A549 (cell line): ENCODE measurements at regions not wholly inside any gene's neighbourhood (a gene's known extent, or its start where the extent isn't known, plus 50 kb on each side); places are given as distances from the start of the nearest gene placed in this dataset.

Experiments
- ATAC-seq, 2 experiments: fragments of 200-7000 bp in 1 of 2; fragments of >200 bp in 1 of 2; cut with Nextera tagmentation in 1 of 2; cut with Tn5 transposase in 1 of 2; 3 replicates each; pipeline versions ENCODE4 v1.8.0 to v1.9.1; 2018 to 2020; ENCODE audit warnings: mild to moderate bottlenecking in 1 of 2, moderate library complexity in 1 of 2
- CTCF ChIA-PET: fragments of 300-600 bp; sonication (Branson Sonifier 250); formaldehyde crosslinking; extraction: SDS; loops from one replicate; lab custom pipeline; 2021; ENCODE audit warnings: antibody characterized with exemption, inconsistent platforms; lab: Yijun Ruan, JAX
- POLR2A ChIA-PET: fragments of 350-600 bp; formaldehyde crosslinking; extraction: SDS; loops from one replicate; lab custom pipeline; 2021; ENCODE audit warnings: antibody characterized with exemption, inconsistent platforms; lab: Yijun Ruan, JAX
- DNase-seq, 2 experiments: peaks; one replicate each; pipeline versions ENCODE4 v3.0.0 to v3.0.0-alpha.2; 2011 to 2016; ENCODE audit warnings: low read depth in 1 of 2, low spot score in 1 of 2
- FAIRE-seq: peaks from 2 replicates; lab custom pipeline; 2011; peaks lifted over from hg19 to GRCh38; lab: Jason Lieb, UNC
- H3K27ac ChIP-seq, 2 experiments: fragments of >200 bp; sonication (Bioruptor Twin); formaldehyde crosslinking; 3 replicates each; pipeline ENCODE4 v1.5.1; 2016 to 2017
- H3K4me1 ChIP-seq: fragments of >200 bp; sonication (Bioruptor Twin); formaldehyde crosslinking; 3 replicates; pipeline ENCODE4 v1.6.1; 2016
- H3K4me2 ChIP-seq: fragments of >200 bp; sonication (Bioruptor Twin); formaldehyde crosslinking; 3 replicates; pipeline ENCODE4 v1.6.1; 2016
- H3K4me3 ChIP-seq: fragments of >200 bp; sonication (Bioruptor Twin); formaldehyde crosslinking; 3 replicates; pipeline ENCODE4 v1.5.1; 2016
- H3K9me3 ChIP-seq: fragments of >200 bp; sonication (Bioruptor Twin); formaldehyde crosslinking; 3 replicates; pipeline ENCODE4 v1.6.1; 2016
- BHLHE40 ChIP-seq: IDR thresholded peaks from 2 replicates; pipeline ENCODE4 v1.6.1; 2012; ENCODE audit warnings: low read depth, low read length, inconsistent platforms
- CBX2 ChIP-seq: fragments of 200-600 bp; sonication (generic); IDR thresholded peaks from 2 replicates; pipeline ENCODE4 v1.6.1; 2016; ENCODE audit warnings: low read depth, mild to moderate bottlenecking, borderline replicate concordance
- CBX8 ChIP-seq: fragments of 200-600 bp; sonication (generic); IDR thresholded peaks from 2 replicates; pipeline ENCODE4 v1.6.1; 2016
- CHD2 ChIP-seq: fragments of 150-350 bp; IDR thresholded peaks from 2 replicates; pipeline ENCODE4 v1.6.1; 2014; ENCODE audit warnings: low read length; ENCODE audit not compliant: partially characterized antibody
- EHF ChIP-seq: fragments of 250-450 bp; sonication (Bioruptor Pico); IDR thresholded peaks from 2 replicates; pipeline ENCODE4 v1.5.0; 2020; ENCODE audit warnings: mild to moderate bottlenecking
- FOSL2 ChIP-seq, 2 experiments: fragments of 450-650 bp in 1 of 2; fragments of >200 bp in 1 of 2; sonication (Bioruptor Twin) in 1 of 2; formaldehyde crosslinking; IDR thresholded peaks; 2 replicates each; pipeline versions ENCODE4 v1.5.0 to v1.6.1; 2016 to 2020; ENCODE audit warnings: mild to moderate bottlenecking in 1 of 2, moderate library complexity in 1 of 2
- GATA3 ChIP-seq: IDR thresholded peaks from 2 replicates; pipeline ENCODE4 v1.6.1; 2012; ENCODE audit warnings: borderline replicate concordance
- HOXB5 ChIP-seq: fragments of 250-450 bp; sonication (Bioruptor Pico); IDR thresholded peaks from 2 replicates; pipeline ENCODE4 v1.5.0; 2020; ENCODE audit warnings: mild to moderate bottlenecking, moderate library complexity
- KDM5A ChIP-seq: fragments of 200-600 bp; sonication (generic); IDR thresholded peaks from 2 replicates; pipeline ENCODE4 v1.6.1; 2016; ENCODE audit warnings: antibody characterized with exemption, mild to moderate bottlenecking
- MAZ ChIP-seq: fragments of 150-350 bp; IDR thresholded peaks from 2 replicates; pipeline ENCODE4 v1.6.1; 2014; ENCODE audit warnings: antibody characterized with exemption, low read depth, low read length, borderline replicate concordance
- NFE2L2 ChIP-seq: fragments of 150-350 bp; conservative IDR thresholded peaks from 2 replicates; pipeline ENCODE4 v1.6.1; 2014; ENCODE audit warnings: low read length
- NR3C1 ChIP-seq: fragments of >200 bp; sonication (Bioruptor Twin); formaldehyde crosslinking; IDR thresholded peaks from 3 replicates; pipeline ENCODE4 v1.6.1; 2017
- RAD21 ChIP-seq, 2 experiments: fragments of >200 bp in 1 of 2; sonication (Bioruptor Twin) in 1 of 2; formaldehyde crosslinking in 1 of 2; IDR thresholded peaks in 1 of 2; conservative IDR thresholded peaks in 1 of 2; 2 replicates in 1 of 2; 3 replicates in 1 of 2; pipeline ENCODE4 v1.6.1; 2012 to 2018; ENCODE audit warnings: inconsistent platforms in 1 of 2
- RARB ChIP-seq: fragments of 250-450 bp; sonication (Bioruptor Pico); IDR thresholded peaks from 2 replicates; pipeline ENCODE4 v1.8.0; 2021; ENCODE audit warnings: mild to moderate bottlenecking, moderate library complexity
- RFX5 ChIP-seq: fragments of 450-650 bp; IDR thresholded peaks from 2 replicates; pipeline ENCODE4 v1.7.1; 2014; ENCODE audit warnings: antibody characterized with exemption, mild to moderate bottlenecking, moderate library complexity
- RNF2 ChIP-seq: fragments of 200-600 bp; sonication (generic); IDR thresholded peaks from 2 replicates; pipeline ENCODE4 v1.6.1; 2016; ENCODE audit warnings: low read depth, mild to moderate bottlenecking, antibody characterized with exemption, moderate library complexity, borderline replicate concordance
- ZC3H11A ChIP-seq: fragments of 450-650 bp; IDR thresholded peaks from 2 replicates; pipeline ENCODE4 v1.6.1; 2014; ENCODE audit warnings: antibody characterized with exemption, mild to moderate bottlenecking
- ZSCAN20 ChIP-seq: fragments of 250-450 bp; sonication (Bioruptor Pico); IDR thresholded peaks from 2 replicates; pipeline ENCODE4 v1.8.0; 2022; ENCODE audit warnings: mild to moderate bottlenecking, moderate library complexity
- WGBS: methylation state at CpG from one replicate; pipeline ENCODE4 v1.1.6; 2017; ENCODE audit errors: missing lambda C conversion rate; 5-methylcytosine and 5-hydroxymethylcytosine counted together
- TF ChIP-seq, protein P1 (sequence below): fragments of >200 bp; sonication (Bioruptor Twin); formaldehyde crosslinking; IDR thresholded peaks from 3 replicates; pipeline ENCODE4 v1.5.1; 2016
- TF ChIP-seq, protein P2 (sequence below): fragments of 200-600 bp; sonication (generic); IDR thresholded peaks from 2 replicates; pipeline ENCODE4 v1.6.1; 2016; ENCODE audit warnings: antibody characterized with exemption, mild to moderate bottlenecking, moderate library complexity
- TF ChIP-seq, protein P3 (sequence below): fragments of >200 bp; sonication (Bioruptor Twin); formaldehyde crosslinking; IDR thresholded peaks from 2 replicates; pipeline ENCODE4 v1.6.1; 2016
- TF ChIP-seq, protein P4 (sequence below): fragments of 250-450 bp; sonication (Bioruptor Pico); IDR thresholded peaks from 2 replicates; pipeline ENCODE4 v1.5.0; 2020; ENCODE audit warnings: low read depth, mild to moderate bottlenecking, moderate library complexity
- TF ChIP-seq, protein P5 (sequence below): fragments of 250-450 bp; sonication (Bioruptor Pico); IDR thresholded peaks from 2 replicates; pipeline ENCODE4 v1.5.0; 2021; ENCODE audit warnings: mild to moderate bottlenecking, moderate library complexity, borderline replicate concordance

DNA sequence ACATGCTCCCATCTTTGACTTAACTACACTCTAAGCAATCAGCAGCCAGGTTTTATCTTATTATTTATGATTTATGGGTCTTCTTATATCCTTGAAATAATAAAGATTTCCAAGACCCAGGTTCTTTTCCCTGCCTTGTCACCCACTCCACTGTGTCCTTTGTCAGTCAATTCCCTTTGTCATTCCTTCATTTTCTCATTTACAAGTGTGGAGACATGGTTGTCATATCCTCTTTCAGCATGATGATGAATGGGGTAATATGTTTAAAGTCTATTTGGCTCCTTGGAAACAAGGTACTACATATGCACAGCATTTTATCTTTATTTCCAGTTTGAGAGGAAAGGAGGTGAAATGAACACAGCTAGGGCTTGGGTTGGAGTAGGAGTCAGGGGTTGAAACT, 521.8 kb downstream of the LMO7 start (continued):
- TF ChIP-seq, protein P1, sequence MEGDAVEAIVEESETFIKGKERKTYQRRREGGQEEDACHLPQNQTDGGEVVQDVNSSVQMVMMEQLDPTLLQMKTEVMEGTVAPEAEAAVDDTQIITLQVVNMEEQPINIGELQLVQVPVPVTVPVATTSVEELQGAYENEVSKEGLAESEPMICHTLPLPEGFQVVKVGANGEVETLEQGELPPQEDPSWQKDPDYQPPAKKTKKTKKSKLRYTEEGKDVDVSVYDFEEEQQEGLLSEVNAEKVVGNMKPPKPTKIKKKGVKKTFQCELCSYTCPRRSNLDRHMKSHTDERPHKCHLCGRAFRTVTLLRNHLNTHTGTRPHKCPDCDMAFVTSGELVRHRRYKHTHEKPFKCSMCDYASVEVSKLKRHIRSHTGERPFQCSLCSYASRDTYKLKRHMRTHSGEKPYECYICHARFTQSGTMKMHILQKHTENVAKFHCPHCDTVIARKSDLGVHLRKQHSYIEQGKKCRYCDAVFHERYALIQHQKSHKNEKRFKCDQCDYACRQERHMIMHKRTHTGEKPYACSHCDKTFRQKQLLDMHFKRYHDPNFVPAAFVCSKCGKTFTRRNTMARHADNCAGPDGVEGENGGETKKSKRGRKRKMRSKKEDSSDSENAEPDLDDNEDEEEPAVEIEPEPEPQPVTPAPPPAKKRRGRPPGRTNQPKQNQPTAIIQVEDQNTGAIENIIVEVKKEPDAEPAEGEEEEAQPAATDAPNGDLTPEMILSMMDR = no peak

DNA sequence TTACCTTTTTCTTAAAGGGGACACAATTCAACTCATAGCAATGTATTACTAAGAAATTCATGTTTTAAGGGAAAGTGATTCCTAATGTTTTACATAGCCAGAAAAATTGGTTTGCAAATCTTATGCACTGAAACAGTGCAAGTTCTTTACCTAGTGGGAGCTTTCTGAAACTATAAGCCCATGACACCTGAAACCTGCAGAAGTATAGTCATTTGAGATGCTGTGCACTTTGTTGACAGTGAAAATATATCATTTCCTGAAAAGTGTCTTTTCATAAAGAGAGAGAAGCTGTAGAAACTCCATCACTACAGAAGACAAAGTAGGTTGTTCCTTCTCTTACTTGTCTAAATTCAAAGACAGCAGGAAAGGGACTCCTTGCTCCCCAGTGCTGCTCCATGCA, 517.1 kb downstream of the LMO7 start:
- Histone ChIP-seq H3K4me3 (no peak overlapping the region), H3K27ac (no peak overlapping the region), H3K9me3 (no peaks in the 10 kb centered on the region), H3K4me1 (no peaks in the 10 kb centered on the region), H3K4me2 (no peak overlapping the region)
- ChIA-PET POLR2A (no interaction called here), CTCF (no interaction called here)
- FAIRE-seq (no peak), ATAC-seq (no peak), DNase-seq (no peak)
- TF ChIP-seq, protein P1 = no peak
- TF ChIP-seq, protein P2, sequence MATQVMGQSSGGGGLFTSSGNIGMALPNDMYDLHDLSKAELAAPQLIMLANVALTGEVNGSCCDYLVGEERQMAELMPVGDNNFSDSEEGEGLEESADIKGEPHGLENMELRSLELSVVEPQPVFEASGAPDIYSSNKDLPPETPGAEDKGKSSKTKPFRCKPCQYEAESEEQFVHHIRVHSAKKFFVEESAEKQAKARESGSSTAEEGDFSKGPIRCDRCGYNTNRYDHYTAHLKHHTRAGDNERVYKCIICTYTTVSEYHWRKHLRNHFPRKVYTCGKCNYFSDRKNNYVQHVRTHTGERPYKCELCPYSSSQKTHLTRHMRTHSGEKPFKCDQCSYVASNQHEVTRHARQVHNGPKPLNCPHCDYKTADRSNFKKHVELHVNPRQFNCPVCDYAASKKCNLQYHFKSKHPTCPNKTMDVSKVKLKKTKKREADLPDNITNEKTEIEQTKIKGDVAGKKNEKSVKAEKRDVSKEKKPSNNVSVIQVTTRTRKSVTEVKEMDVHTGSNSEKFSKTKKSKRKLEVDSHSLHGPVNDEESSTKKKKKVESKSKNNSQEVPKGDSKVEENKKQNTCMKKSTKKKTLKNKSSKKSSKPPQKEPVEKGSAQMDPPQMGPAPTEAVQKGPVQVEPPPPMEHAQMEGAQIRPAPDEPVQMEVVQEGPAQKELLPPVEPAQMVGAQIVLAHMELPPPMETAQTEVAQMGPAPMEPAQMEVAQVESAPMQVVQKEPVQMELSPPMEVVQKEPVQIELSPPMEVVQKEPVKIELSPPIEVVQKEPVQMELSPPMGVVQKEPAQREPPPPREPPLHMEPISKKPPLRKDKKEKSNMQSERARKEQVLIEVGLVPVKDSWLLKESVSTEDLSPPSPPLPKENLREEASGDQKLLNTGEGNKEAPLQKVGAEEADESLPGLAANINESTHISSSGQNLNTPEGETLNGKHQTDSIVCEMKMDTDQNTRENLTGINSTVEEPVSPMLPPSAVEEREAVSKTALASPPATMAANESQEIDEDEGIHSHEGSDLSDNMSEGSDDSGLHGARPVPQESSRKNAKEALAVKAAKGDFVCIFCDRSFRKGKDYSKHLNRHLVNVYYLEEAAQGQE = no peak
- TF ChIP-seq NR3C1 = no peak
- TF ChIP-seq RFX5 = no peak
- TF ChIP-seq, protein P3, sequence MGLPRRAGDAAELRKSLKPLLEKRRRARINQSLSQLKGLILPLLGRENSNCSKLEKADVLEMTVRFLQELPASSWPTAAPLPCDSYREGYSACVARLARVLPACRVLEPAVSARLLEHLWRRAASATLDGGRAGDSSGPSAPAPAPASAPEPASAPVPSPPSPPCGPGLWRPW = no peak
- TF ChIP-seq HOXB5 (CRISPR knock-in tag) = no peak
- TF ChIP-seq RAD21 (conservative IDR thresholded peaks at IDR 0.05 in 1 of 2, IDR thresholded peaks at IDR 0.05 in 1 of 2) = no peak
- no peak for TF ChIP-seq ZSCAN20 (CRISPR knock-in tag)
- no peak for TF ChIP-seq CHD2
- TF ChIP-seq CBX2 = no peak
- no peak for TF ChIP-seq BHLHE40
- TF ChIP-seq MAZ = no peak
- TF ChIP-seq, protein P4, sequence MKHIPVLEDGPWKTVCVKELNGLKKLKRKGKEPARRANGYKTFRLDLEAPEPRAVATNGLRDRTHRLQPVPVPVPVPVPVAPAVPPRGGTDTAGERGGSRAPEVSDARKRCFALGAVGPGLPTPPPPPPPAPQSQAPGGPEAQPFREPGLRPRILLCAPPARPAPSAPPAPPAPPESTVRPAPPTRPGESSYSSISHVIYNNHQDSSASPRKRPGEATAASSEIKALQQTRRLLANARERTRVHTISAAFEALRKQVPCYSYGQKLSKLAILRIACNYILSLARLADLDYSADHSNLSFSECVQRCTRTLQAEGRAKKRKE = no peak
- no peak for TF ChIP-seq FOSL2 (IDR thresholded peaks at IDR 0.05)
- TF ChIP-seq FOSL2 (CRISPR knock-in tag; IDR thresholded peaks at IDR 0.05) = no peak
- TF ChIP-seq ZC3H11A = no peak
- no peak for TF ChIP-seq GATA3

DNA sequence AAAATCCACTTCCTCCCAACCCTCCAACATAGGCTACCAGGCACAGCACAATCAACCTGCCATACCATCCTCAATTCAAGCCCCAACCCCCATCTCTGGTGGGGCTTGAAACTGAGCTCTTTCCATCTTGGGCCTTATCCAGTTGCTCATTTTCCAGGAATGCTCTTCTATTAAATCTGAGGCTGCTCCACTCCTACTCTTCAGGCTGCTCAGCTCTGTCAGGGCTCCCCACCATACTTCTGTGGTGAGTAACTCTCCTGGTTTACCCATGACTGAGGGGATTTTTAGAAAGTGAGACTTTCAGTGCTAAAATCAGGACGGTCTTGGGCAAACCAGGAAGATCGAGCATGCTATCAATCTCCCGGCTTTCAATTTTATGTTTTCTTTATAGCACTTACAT, 512.8 kb downstream of the LMO7 start:
- DNase-seq (no peak), FAIRE-seq (no peak), ATAC-seq (no peak)
- Histone ChIP-seq H3K4me1 (no peaks in the 10 kb centered on the region), H3K27ac (no peak overlapping the region), H3K9me3 (no peaks in the 10 kb centered on the region), H3K4me2 (no peak overlapping the region), H3K4me3 (no peak overlapping the region)
- ChIA-PET CTCF (interaction anchor here (0.7 kb wide), 1 partner anchor 77 kb away, joined by 3 read pairs; no protein-coding TSS in a partner anchor), POLR2A (no interaction called here)
- 30% methylated on average over 3 of the region's 3 CpGs for WGBS
- TF ChIP-seq CBX8 = no peak
- TF ChIP-seq HOXB5 (CRISPR knock-in tag) = no peak
- TF ChIP-seq EHF (CRISPR knock-in tag) = no peak
- TF ChIP-seq RNF2 = no peak
- TF ChIP-seq RARB = no peak
- TF ChIP-seq, protein P1 = no peak
- TF ChIP-seq, protein P5, sequence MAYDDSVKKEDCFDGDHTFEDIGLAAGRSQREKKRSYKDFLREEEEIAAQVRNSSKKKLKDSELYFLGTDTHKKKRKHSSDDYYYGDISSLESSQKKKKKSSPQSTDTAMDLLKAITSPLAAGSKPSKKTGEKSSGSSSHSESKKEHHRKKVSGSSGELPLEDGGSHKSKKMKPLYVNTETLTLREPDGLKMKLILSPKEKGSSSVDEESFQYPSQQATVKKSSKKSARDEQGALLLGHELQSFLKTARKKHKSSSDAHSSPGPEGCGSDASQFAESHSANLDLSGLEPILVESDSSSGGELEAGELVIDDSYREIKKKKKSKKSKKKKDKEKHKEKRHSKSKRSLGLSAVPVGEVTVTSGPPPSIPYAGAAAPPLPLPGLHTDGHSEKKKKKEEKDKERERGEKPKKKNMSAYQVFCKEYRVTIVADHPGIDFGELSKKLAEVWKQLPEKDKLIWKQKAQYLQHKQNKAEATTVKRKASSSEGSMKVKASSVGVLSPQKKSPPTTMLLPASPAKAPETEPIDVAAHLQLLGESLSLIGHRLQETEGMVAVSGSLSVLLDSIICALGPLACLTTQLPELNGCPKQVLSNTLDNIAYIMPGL (CRISPR knock-in tag) = no peak
- no peak for TF ChIP-seq KDM5A
- no peak for TF ChIP-seq NFE2L2
